Loucy (cell line): ENCODE measurements at regions not wholly inside any gene's neighbourhood (a gene's known extent, or its start where the extent isn't known, plus 50 kb on each side); places are given as distances from the start of the nearest gene placed in this dataset.

Source experiments
- H2AFZ ChIP-seq: fragments of 200-600 bp; sonication (generic); 2 replicates; pipeline ENCODE4 v1.6.0; 2016; ENCODE audit warnings: antibody characterized with exemption, mild to moderate bottlenecking, low read length, moderate library complexity
- H3F3A ChIP-seq: fragments of 200-600 bp; 2 replicates; pipeline ENCODE4 v1.6.0; 2016; ENCODE audit warnings: antibody characterized with exemption, low read depth, mild to moderate bottlenecking
- H3K27me3 ChIP-seq: fragments of 200-600 bp; sonication (generic); 2 replicates; pipeline ENCODE4 v1.6.1; 2014; ENCODE audit warnings: low read length, mild to moderate bottlenecking; ENCODE audit not compliant: insufficient read depth, poor library complexity, severe bottlenecking
- H3K36me3 ChIP-seq: fragments of 200-600 bp; sonication (generic); 2 replicates; pipeline ENCODE4 v1.6.1; 2016; ENCODE audit warnings: low read length; ENCODE audit not compliant: insufficient read depth
- H3K4me1 ChIP-seq: fragments of 200-600 bp; sonication (generic); 2 replicates; pipeline ENCODE4 v1.5.1; 2014; ENCODE audit warnings: low read length, mild to moderate bottlenecking; ENCODE audit not compliant: insufficient read depth, poor library complexity, severe bottlenecking
- H3K4me2 ChIP-seq: fragments of 200-600 bp; sonication (generic); 2 replicates; pipeline ENCODE4 v1.6.0; 2014; ENCODE audit warnings: antibody characterized with exemption, low read length, low read depth, mild to moderate bottlenecking; ENCODE audit not compliant: poor library complexity, severe bottlenecking
- H3K4me3 ChIP-seq: fragments of 200-600 bp; sonication (generic); 2 replicates; pipeline ENCODE4 v1.5.1; 2014; ENCODE audit warnings: low read length, mild to moderate bottlenecking, mixed read lengths; ENCODE audit not compliant: poor library complexity, severe bottlenecking
- H3K79me2 ChIP-seq: fragments of 200-600 bp; sonication (generic); 2 replicates; pipeline ENCODE4 v1.6.1; 2014; ENCODE audit warnings: low read length; ENCODE audit not compliant: insufficient read depth
- H3K9ac ChIP-seq: fragments of 200-600 bp; sonication (generic); 2 replicates; pipeline ENCODE4 v1.6.0; 2014; ENCODE audit warnings: mild to moderate bottlenecking, low read depth, low read length, moderate library complexity; ENCODE audit not compliant: poor library complexity, severe bottlenecking
- H3K9me2 ChIP-seq: fragments of 200-600 bp; sonication (generic); replicated peaks from 2 replicates; pipeline ENCODE4 v1.6.1; 2016; ENCODE audit warnings: low read depth, low read length, mixed read lengths
- H3K9me3 ChIP-seq: fragments of 200-600 bp; sonication (generic); 2 replicates; pipeline ENCODE4 v1.6.1; 2014; ENCODE audit warnings: mild to moderate bottlenecking, antibody characterized with exemption, low read length, low read depth; ENCODE audit not compliant: insufficient read depth
- H4K20me1 ChIP-seq: fragments of 200-600 bp; sonication (generic); 2 replicates; pipeline ENCODE4 v1.6.0; 2014; ENCODE audit warnings: antibody characterized with exemption, low read length, mild to moderate bottlenecking; ENCODE audit not compliant: insufficient read depth, poor library complexity, severe bottlenecking
- EZH2phosphoT487 ChIP-seq: fragments of 200-600 bp; IDR thresholded peaks from 2 replicates; pipeline ENCODE4 v1.6.1; 2018; ENCODE audit warnings: antibody characterized with exemption, mild to moderate bottlenecking, moderate library complexity, borderline replicate concordance
- TF ChIP-seq, protein P1 (sequence below): fragments of 200-600 bp; sonication (generic); conservative IDR thresholded peaks from 2 replicates; pipeline ENCODE4 v1.5.1; 2014; ENCODE audit warnings: mild to moderate bottlenecking, antibody characterized with exemption, low read length

DNA sequence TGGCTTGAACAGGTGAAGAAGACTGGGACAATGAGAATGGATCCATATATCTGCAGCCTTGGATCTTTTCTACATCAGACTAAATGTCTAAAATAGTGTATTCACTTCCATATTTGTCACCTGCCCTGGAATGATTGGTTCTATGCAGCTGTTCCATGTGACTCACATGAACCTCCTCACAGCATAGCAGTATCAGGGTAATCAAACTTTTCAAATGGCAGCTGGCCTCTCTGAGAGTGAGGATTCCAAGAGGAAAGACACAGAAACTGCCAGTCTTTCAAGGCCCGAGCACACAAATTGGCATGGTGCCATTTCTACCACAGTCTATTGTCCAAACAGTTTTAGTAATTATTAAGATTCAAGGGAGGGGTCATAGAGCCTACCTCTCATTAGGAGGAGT, 859.3 kb downstream of the BCL11A start:
- Histone ChIP-seq H4K20me1 (no peaks in the 10 kb centered on the region), H3K4me3 (no peak overlapping the region), H3K27me3 (no peaks in the 10 kb centered on the region), H3K4me1 (no peaks in the 10 kb centered on the region), H3K9me2 (no peaks in the 10 kb centered on the region), H2AFZ (no peak overlapping the region), H3K9me3 (no peaks in the 10 kb centered on the region), H3K9ac (no peak overlapping the region), H3K4me2 (no peak overlapping the region), H3K36me3 (no peaks in the 10 kb centered on the region), H3F3A (no peaks in the 10 kb centered on the region), H3K79me2 (no peaks in the 10 kb centered on the region)
- TF ChIP-seq, protein P1, sequence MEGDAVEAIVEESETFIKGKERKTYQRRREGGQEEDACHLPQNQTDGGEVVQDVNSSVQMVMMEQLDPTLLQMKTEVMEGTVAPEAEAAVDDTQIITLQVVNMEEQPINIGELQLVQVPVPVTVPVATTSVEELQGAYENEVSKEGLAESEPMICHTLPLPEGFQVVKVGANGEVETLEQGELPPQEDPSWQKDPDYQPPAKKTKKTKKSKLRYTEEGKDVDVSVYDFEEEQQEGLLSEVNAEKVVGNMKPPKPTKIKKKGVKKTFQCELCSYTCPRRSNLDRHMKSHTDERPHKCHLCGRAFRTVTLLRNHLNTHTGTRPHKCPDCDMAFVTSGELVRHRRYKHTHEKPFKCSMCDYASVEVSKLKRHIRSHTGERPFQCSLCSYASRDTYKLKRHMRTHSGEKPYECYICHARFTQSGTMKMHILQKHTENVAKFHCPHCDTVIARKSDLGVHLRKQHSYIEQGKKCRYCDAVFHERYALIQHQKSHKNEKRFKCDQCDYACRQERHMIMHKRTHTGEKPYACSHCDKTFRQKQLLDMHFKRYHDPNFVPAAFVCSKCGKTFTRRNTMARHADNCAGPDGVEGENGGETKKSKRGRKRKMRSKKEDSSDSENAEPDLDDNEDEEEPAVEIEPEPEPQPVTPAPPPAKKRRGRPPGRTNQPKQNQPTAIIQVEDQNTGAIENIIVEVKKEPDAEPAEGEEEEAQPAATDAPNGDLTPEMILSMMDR, result no peak
- TF ChIP-seq EZH2phosphoT487, result no peak

DNA sequence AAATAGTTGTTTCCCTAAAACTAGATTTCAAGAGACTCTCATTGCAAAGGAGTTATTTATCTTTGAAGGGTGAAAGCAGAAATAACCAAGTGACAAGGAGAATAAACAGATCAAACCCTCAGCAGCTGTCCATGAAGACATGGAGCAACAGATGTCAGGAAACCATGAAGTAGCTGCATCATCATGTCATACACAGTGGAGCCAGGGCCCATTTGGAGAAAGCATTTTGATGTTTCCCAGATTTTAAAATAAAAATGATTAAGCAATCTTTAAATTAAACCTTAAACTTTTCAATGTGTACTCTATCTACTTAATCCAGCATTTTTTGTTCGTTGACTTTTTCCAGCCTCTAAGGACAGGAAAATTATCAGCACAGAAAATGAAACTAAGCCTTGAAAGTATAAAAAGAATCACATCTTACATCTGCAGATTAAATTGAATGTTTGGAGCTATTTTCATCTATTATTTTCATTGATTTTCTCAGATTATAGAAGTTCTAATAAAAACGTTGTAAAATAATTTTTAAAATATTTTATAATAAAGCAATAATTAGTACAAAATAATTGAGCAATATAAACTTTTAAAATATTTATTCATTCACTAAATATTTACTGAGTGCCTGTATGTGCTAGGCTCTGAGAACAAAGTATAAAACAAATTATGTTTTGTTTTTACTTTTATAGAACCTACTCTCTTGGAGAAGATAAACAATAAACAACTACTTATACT, 860.1 kb downstream of the BCL11A start:
- TF ChIP-seq, protein P1, result no peak
- no peak for TF ChIP-seq EZH2phosphoT487
- Histone ChIP-seq H3F3A (no peaks in the 10 kb centered on the region), H3K79me2 (no peaks in the 10 kb centered on the region), H3K9me2 (no peaks in the 10 kb centered on the region), H2AFZ (no peak overlapping the region), H3K9me3 (no peaks in the 10 kb centered on the region), H3K9ac (no peak overlapping the region), H3K27me3 (no peaks in the 10 kb centered on the region), H4K20me1 (no peaks in the 10 kb centered on the region), H3K4me3 (no peak overlapping the region), H3K4me2 (no peak overlapping the region), H3K4me1 (no peaks in the 10 kb centered on the region), H3K36me3 (no peaks in the 10 kb centered on the region)

DNA sequence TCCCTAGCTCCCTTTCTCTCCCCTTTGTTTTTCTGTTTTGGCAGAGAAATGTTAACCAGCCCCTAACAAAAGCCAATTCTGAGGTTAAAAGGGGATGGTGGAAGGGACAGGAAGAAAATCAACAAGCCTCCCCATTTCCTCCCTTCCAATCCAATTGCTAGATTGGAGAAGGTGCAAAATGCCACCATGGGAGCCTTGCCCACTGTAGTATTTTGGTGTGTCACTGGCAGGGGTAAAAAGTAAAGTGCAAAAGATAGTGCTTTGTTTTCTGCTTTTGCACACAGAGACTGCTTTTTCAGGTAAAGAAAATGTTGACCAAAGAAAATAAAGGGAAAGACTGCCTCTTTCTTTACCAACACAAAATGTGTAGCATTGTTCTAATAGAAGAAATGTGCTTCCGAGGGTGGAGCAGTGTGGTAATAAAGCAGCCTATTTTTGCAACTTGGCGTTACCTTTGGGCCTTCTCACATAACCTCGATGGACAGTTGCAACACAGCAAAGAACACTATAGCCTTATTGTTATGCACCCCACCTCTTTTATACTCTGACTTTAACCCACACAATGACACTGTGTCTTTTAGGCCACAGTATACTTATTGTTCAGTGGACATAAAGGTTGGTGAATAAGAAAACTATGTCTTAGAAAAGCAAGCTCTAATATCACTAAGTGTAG, 861.8 kb downstream of the BCL11A start:
- Histone ChIP-seq H3K4me3 (no peak overlapping the region), H3F3A (no peaks in the 10 kb centered on the region), H3K27me3 (no peaks in the 10 kb centered on the region), H2AFZ (no peak overlapping the region), H4K20me1 (no peaks in the 10 kb centered on the region), H3K9ac (no peak overlapping the region), H3K9me3 (no peaks in the 10 kb centered on the region), H3K9me2 (no peaks in the 10 kb centered on the region), H3K36me3 (no peaks in the 10 kb centered on the region), H3K4me2 (no peak overlapping the region), H3K4me1 (no peaks in the 10 kb centered on the region), H3K79me2 (no peaks in the 10 kb centered on the region)
- TF ChIP-seq, protein P1, result no peak
- no peak for TF ChIP-seq EZH2phosphoT487
